RCC 7860 (cell line): ENCODE measurements at regions not wholly inside any gene's neighbourhood (a gene's known extent, or its start where the extent isn't known, plus 50 kb on each side); places are given as distances from the start of the nearest gene placed in this dataset.
A peak's percentile ranks its signal among the peaks of the same experiment; 100 is the strongest.

Experiments
- DNase-seq: peaks from one replicate; pipeline ENCODE4 v3.0.0-alpha.2; 2015; ENCODE audit warnings: low spot score
- FAIRE-seq: peaks from 2 replicates; lab custom pipeline; 2012; peaks lifted over from hg19 to GRCh38; lab: Jason Lieb, UNC

DNA sequence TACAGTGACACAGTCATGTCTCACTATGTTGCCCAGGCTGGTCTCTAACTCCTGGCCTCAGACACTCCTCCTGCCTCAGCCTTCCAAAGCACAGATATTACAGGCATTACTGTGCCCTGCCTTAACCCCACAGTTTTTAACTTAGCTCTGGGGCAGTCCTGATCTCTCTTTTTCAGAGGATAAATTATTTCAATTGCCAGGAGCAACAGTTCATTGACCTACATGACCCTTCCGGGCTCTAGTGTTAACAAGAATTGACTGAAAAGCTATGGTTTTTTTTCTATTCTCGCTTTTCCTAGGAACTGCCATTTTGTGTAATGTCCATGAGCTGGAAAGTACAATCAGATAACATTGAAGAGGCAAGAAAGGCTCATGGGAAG is 92.8 kb downstream of the HNRNPLL start:
- FAIRE-seq (no peak), DNase-seq (no peak)

DNA sequence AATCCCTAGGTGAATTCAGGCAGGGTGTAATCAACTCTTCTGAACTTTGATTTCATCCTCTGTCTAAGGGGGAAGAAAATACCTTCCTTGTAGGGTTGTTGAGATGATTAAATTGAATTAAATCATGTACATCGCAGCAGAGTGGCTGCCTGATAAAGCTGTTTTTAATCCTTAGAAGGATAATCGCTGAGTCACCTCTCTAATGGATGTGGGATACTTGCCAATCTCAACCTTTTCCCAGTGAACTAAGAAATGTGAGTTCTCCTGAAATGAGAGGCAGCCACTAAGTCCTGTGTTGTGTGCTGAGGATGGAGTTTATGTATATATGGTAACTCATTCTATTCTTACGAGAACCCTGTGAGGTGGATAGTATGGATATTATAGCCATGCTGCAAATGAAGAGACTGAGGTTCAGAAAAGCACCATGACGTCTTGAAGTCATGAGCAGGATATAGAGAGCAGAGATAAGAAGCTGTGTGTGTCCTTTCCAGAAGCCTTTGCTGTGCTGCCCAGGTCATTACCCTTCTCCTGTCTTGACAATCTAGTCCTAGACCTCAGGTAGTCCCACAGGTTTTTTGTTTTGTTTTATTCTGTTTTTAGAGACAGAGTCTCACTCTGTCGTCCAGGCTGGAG is 93.3 kb downstream of the HNRNPLL start:
- DNase-seq: peak; percentile 59
- peak; percentile 79 for FAIRE-seq

DNA sequence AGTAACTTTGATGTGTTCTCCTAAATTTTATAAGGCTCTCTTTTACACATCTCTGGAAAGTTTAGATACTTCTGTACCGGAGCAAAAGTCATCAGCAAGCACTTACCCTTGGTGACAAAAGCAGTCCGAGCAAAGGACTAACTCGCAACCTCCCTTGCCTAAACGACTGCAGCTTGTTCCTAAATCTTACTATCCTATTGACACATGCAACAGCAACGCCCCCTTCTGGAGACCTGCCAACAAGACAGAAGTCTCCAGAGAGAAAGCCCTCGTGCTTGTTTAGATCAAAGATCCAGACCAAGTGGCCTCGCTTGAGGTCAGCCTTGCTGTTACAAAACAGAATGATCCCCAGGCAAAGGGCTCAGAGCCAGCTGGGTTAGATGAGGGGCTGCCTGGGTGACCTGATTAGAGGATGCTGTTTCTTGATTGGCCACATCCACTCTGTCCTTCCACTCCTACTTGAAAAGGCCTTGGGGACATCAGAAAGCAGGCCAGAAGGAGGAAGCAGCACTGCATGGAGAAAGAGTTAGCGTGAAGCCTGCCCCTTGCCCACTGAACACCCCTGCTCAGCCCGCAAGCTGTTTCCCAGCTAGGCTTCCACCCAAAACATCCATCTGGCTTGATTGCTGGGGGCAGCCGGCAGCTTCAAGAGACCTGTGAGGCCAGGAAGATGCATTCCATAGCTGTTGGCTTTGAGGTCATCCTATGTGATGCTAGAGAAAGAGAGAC is 94.3 kb downstream of the HNRNPLL start:
- peak; percentile 39 for DNase-seq
- FAIRE-seq: no peak

DNA sequence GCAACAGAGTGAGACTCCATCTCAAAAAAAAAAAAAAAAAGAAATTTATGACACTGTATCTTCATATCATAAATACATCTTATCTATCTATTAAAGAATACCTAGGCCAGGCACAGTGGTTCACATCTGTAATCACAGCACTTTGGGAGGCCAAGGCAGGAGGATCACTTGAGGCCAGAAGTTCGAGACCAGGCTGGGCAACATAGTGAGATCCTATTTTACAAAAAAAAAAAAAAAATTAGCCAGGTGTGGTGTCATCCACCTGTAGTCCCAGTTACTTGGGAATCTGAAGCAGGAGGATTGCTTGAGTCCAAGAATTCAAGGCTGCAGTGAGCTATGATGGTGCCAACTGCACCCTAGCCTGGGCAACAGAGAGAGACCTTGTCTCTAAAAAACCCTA is 95.0 kb downstream of the HNRNPLL start:
- DNase-seq: no peak
- FAIRE-seq: no peak

DNA sequence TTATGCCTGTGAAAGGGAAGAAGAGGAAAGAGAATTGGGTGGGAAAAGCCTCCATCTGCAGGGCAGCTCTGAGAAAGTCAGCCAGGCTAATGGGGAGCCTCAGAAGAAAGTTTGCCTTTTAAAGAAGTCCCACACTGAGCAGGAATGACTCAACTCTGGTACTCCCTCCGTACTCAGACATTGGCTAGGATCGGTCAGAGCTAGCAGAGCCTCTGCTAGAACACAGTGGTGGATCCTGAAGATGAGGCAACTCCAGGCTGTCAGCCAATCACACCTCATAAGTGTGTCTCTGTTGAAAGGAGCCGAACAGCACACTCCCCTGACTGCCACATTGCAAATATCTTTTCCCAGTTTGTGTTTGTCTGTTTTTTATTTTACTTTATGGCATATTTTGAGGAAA is 96.9 kb downstream of the HNRNPLL start:
- DNase-seq (no peak), FAIRE-seq (no peak)

DNA sequence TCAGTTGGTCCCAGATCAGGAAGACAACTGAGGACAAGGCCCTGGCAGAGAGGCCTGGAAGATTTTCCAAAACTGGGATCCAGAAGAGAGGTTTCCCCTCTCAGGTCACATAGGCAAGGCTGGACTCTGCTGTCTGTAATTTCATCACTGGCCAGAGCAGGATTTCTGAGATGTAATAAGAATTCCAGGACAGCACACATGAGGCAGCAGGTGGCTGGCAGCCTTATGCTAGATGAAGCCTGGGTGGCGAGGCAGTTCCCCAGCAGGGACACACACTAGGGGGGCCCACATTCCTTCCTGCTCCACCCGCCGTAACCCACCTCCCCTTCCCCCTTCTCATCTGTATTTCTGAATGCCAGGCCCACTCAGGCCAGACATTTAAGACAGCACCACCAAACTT is 98.6 kb downstream of the HNRNPLL start:
- FAIRE-seq (no peak), DNase-seq (no peak)

DNA sequence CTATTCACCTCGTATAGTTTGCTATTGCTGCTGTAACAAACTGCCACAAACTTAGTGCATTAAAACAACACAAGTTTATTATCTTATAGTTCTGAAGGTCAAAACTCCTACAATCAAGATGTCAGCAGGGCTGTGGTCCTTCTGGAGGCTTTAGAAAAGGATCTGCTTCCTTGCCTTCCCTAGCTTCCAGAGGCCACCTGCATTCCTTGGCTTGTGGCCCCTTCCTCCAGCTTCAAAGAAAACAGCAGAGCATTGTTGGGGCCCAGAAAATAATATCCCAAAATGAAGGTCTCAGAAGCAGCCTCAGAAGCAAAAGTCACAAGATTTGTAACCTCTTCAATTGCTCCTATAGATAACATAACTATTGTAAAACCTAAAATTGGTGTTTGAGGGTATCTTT is 100.6 kb downstream of the HNRNPLL start:
- DNase-seq: no peak
- FAIRE-seq: no peak

DNA sequence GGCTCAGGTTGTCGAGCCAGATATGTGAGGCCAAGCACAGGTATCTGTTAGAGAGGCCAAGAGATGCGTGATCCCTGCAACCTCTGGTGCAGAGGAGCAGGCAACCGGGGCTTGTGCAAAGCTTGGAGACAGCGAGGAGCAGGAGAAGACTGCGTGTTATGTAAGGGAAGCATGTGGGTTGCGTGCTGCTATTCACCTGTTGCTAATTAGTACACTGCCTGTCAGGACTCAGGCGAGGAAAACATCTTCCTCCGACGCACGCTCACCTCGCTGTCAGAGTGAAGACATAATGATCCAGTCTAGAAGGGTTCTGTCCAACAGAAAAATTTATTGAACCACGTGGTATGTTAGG is 102.5 kb downstream of the HNRNPLL start:
- FAIRE-seq (no peak), DNase-seq (no peak)

DNA sequence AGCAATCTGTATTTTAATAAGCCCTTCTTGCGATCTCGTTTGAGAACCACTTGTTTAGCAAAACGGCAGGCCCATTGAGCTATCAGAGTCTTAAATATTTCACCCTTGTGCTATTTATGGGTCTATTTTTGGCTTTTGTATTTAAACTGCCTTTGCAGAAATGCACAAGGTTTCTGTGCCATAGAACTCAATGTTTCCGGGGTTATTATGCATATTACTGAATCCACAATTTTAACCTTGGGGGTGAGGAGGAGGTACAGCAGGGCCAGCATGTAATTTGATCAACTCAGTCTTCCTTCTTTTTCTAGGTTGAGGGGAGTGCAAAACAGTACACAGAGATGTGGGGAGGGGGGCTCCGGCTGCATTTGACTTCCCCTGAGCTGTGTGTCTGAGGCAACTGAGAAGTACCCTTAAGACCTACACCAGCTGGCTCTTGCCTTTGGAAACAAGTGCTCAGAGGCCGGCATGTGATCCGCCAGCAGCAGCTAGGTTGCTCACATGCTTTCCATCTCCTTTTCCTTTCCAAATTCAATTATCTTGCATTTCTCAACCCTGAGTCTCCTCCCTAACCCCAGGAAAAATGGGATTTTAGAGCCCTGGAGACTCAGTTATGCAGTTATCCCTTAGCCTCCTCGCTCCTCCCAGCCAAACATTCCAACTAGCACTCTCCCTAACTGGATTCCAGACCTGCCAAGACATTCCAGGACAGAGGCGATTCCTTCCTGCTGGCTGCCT is 103.0 kb downstream of the HNRNPLL start:
- no peak for FAIRE-seq
- DNase-seq: no peak

DNA sequence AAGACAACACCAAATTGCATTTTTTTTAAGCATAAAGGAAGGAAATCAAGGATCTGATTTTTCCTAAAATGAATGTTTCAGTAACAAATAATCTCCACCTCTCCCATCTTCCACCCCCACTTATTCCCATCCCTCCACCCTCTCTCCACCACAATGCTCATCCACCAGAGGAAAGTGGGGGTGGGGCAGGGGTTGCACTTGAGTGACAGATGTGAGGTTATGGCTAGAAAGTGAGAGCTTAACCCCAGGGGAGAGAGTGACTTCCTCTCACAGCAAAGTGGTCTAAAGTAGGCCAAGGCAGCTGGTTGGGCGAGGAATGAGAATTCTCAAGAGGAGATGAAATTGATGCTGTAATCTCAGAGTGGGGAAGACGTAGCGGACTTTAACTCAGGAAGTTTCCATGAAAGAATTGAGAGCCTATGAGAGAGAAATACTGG is 104.7 kb downstream of the HNRNPLL start:
- FAIRE-seq: no peak
- no peak for DNase-seq

DNA sequence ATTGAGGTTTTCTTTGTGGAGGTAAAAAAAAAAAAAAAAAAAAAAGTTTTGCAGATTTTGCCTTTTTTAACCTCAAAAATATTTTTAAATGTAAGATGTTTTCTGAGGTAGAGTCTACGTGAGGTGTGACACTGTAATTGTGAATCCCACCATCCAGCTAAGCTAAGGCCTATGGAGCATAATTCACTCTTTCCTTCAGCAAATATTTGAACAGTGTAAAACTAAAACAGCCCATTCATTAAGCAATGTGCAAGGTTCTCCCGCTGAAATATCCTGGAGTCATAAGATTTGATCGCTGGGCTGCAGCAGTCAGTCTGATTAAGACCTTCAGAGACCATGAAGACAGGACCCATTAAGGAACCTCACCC is 105.1 kb downstream of the HNRNPLL start:
- DNase-seq: no peak
- no peak for FAIRE-seq

DNA sequence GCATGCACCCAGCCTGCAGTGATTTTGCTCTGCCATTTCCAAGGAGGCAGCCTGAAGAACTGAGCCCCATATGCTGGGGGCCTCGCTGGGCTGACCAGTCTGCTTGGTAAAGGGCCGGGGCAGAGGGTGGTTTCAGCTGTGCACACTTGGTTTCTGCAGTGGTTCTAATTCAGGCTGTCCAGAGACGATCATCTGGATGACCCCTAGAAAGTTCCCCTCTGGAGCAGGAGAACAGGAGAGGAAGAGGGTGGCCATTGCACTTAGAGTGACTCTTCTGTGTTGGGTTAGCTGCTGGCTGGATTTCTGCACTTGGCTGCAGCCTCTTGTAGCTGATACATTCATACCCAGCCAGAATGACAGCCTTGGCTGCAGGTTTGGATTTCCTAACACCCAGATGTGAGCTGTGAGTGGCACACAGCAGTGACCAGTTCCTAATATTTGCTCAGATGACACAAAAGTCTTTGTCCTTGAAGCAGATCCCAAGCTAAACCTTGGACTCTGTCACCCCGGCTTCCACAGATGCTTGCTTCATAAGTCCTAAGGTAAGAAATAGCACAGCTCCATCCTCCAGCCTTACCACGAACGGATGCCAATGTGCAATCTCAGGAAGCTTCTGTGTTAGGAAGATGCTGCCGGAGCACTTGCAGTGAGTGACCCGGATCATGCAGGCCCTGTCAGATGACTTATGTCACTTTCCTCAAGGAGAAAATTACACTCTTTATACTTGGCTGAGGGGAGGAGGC is 105.6 kb downstream of the HNRNPLL start:
- DNase-seq: no peak
- FAIRE-seq: no peak

DNA sequence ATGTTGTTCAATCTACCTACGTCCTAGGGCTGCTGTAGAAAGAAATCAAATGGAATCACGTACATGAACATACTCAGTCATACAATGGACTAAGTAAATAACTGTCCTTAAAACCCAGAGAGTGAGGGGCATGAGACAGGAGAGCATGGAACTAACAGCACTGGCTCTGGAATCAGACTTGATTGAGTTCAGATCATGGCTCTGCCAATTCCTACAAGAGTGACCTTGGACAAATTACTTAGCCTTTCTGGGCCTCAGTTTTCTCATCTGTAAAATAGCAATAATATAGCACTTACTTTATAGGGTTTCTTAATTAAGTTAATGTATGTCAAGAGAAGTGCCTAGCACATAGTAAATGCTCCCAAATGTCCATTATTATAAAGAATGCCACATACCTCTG is 106.8 kb downstream of the HNRNPLL start:
- FAIRE-seq (no peak), DNase-seq (no peak)

DNA sequence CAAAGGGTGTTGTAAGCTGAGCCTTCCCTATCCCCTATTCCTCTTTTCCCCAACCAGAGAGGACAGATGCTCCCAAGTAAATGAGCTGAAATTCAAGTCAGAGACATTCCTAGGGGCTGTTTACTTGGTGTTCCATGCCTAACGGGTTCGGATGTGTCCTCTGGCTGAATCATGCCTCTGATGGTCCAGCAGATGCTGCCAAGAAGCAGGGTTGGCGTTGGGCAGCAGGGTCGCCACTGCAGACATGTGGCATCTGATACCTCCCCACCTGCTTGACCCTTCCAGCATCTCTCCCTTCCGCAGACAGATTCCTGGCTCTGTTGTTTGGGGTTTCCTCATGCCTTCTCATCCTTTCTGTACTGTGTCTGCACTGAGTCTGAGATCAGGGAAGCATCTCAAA is 108.3 kb downstream of the HNRNPLL start:
- FAIRE-seq: no peak
- no peak for DNase-seq

DNA sequence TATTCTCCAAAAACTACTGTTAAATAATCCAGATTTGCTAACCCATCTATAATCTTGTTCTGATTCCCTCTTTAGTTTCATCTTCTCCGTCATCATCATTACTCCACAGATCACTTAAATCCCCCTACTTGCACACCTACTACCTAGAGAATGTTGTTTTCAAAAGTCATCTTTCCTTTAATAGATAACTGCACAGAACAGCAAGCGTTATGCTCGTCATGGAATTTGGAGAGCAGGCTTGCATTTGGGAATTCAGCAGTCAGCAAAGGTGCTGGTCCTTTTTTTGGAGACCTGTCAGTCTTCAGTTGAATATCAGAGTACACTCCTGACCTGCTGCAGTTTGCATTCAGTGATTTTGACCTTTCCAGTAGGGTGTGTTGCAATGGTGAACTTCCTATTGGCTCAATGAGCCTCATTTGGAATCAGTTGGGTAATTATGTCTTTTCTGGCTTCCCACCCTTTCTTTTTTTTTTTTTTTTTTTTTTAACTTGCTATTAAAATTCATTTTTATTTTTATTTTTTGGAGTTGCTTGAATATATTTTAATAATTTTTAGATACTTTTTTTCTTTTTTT is 110.6 kb downstream of the HNRNPLL start:
- FAIRE-seq (no peak), DNase-seq (no peak)

DNA sequence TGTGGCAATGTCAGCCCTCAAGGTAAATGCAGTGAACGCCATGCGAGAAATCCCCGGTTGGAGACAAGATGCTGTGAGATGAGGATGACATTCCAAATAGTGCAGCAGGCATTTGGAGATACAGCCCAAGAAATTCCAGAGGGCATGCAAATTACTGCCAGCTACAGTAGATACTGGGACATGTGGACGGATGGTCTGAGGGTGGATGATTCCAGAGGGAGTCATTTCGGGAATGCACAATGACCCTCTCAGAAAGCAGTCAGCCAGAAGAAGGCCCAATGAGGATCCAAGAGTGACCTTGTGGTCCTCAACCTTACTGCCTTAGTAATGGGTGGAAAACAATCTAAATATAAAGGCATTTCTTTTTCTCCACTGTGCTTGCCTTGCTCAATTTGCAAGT is 111.3 kb downstream of the HNRNPLL start:
- DNase-seq (no peak), FAIRE-seq (no peak)

DNA sequence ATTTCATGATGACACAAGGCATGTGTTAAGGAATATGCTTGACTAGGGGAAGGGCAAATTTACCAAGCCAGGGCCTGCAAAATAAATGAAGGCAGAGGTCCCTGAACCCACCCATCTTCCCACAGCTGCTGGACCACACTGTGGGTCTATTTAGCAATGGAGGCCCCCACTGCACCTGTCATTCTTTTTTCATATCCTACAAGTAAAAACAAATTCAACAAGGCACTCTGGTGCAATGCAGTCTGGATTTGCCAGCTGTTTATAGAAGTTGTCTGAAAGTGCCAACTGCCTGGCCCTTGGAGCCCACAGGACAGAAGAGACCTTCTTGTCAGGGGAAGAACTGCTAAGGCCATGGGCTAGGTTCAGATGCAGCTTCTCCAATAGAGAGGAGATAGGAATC is 112.8 kb upstream of the ATL2 start:
- FAIRE-seq: no peak
- DNase-seq: no peak

DNA sequence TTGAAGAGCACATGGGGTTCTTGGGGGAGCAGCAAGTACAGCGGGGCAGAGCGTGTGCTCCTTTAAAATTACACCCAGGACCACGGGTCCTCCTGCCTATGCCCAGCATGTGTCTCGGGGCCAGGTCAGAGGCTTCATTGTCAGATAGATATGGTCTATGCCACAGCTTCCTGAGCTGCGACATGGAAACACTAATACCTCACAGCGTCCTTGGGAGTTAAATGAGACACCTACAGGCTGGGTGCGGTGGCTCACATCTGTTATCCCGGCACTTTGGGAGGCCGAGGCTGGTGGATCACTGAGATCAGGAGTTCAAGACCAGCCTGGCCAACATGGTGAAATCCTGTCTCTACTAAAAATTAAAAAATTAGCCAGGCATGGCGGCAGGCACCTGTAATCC is 110.8 kb upstream of the ATL2 start:
- no peak for FAIRE-seq

DNA sequence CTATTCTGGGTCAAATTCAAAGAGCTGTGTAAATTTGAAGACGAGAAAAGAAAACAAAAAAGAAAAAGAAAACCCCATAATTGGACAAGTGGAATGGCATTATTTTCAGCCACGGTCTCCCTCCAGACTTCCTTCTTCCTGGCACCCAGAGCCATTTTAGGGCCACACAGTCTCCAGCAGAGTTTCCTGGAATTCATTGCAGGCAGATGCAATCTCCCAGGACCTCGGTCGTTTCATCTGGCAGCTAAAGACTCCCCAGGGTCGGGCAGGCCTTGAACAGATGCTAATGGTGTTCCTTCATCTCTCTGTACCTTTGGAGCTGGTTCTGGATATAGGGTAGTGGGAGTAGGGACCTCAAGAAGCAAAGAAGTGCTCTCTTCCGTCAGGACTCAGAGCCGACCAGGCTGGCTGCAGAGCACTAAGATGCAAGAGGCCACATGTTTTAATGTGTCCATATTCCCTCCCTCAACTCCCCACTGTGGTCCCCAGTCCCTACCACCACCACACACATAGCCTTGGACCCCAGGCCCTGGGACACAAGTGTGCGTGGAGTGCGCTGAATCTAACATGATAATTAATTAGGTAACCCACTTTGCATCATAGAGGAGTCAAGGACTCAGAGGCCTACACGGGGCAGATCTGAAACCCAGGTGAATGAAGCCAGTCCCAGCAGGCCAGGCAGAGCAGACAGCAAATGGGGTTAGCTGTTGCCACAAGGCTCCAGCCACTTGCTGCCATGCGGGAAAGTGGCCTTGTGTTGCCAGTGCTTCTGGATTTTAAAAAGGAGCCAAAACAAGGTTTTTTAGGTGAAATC is 109.3 kb upstream of the ATL2 start:
- DNase-seq (no peak), FAIRE-seq (no peak)

More for the DNA sequence above, 110.8 kb upstream of the ATL2 start:
- no peak for DNase-seq

DNA sequence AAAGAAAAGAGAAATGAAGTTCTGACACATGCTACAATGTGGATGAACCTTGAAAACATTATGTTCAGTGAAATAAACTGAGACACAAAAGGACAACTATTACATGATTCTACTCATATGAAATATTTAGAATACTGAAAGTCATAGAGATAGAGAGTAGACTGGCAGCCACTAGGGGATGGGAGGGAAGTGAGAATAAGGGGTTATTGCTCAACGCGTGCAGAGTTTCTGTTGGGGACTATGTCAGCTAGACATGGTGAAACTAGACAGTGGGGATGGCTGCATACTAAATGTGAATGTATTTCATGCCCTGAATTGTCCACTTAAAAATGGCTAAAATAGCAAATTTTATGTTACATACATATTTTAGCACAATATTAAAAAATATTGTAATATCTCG is 108.7 kb upstream of the ATL2 start:
- no peak for DNase-seq

More for the DNA sequence above, 108.7 kb upstream of the ATL2 start:
- no peak for FAIRE-seq
